ENCODE measurements at regions not wholly inside any gene's neighbourhood (a gene's known extent, or its start where the extent isn't known, plus 50 kb on each side); places are given as distances from the start of the nearest gene placed in this dataset.

DNA sequence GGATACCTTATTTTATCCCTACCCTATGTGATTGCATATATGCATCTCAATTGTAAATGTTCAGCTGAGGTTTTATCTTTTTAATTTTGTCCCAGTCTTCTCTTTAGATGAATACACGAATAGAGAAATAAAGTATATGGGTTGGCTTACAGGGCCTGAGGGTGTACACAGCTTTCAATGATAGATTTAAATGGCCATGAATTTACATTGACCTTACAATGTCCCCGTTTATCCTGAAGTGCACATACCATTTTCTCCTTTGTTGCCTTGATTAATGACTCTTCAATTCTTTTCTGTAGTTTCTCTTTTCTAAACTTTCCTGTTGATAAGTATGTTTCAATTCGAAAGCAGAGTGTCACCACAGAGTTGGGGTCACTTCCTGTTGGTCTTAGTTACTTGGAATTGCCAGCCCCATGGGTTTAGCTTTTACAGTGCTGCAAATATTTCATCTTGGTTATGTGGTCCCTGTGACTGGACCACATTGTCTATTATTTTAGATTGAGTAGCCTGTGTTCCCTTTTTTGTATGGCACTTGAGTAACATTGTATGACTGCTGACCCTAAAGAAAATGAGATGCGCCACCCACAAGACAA is 1616.3 kb upstream of the ACVR2A start:
- H3K36me3 Mint-ChIP-seq (ENCODE audit: low read depth) = no peaks in the 10 kb centered on the region
- peaks cover 3% of the 10 kb centered on the region for H3K9me3 Mint-ChIP-seq
- no peaks in the 10 kb centered on the region for H3K4me1 Mint-ChIP-seq
- no peak overlapping the region for H3K27ac Mint-ChIP-seq
- no peak for DNase-seq
- H3K27me3 Mint-ChIP-seq = no peaks in the 10 kb centered on the region
- H3K4me3 Mint-ChIP-seq = no peak overlapping the region
- intact Hi-C loops (cut with micrococcal nuclease) = no loop called here

DNA sequence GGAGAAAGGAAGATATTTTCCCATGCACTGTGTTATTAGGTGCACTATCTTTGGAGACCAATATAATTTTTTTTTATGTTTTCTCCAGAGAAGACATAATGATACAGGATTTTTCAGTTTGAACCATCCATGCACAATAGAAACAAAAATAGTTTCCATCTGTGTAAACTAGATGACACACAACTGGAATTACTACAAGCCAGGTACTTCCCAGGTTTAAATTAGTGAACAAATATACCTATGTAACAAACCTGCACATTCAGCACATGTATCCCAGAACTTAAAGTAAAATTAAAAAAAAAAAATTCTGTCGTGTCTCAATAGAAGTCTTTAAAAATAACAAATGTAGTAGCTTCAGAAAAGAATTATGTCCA is 1616.8 kb upstream of the ACVR2A start:
- no peaks in the 10 kb centered on the region for H3K4me1 Mint-ChIP-seq
- H3K9me3 Mint-ChIP-seq = peaks cover 3% of the 10 kb centered on the region
- H3K27me3 Mint-ChIP-seq = no peaks in the 10 kb centered on the region
- intact Hi-C loops (cut with micrococcal nuclease) = no loop called here
- H3K36me3 Mint-ChIP-seq (ENCODE audit: low read depth) = no peaks in the 10 kb centered on the region
- H3K4me3 Mint-ChIP-seq = no peak overlapping the region
- no peak overlapping the region for H3K27ac Mint-ChIP-seq
- no peak for DNase-seq

DNA sequence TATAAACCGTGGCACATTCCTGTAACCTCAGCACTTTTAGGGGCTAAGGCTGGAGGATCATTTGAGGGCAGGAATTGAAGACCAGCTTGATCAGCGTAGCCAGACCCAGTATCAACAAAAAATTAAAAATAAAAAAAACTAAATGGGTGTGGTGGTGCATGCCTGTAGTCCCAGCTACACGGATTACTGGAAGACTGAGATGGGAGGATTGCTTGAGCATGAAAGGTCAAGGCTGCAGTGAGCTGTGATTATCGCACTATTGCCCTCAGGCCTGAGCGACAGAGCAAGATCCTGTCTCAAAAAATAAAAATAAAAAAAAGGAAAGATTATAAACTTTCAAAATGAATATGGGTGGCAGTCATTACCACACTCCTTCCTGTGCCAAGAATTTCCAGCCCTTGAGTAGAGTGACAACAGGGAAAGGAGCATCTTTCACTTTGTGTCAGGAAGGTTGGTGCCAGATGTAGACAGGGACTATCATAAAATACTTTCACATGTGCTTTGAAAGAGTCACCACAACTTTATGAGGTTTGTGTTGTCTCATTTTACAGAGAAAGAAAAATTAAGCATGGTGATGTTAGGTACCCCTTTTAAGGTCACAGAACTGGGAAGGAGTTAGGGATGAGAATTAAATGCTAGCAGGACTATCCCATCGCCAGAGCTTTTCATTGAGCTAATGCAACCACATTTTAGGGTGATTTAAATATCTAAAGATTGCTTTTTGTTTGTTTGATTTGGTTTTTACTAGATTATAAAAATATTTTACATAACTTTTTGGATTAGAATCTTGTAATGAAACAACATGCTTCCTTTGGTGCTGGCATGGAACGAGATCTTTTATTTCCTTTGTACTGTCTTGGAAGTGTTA is 1617.4 kb upstream of the ACVR2A start:
- no peaks in the 10 kb centered on the region for H3K36me3 Mint-ChIP-seq (ENCODE audit: low read depth)
- H3K4me3 Mint-ChIP-seq = no peak overlapping the region
- H3K9me3 Mint-ChIP-seq = peaks cover 3% of the 10 kb centered on the region
- DNase-seq = no peak
- H3K27ac Mint-ChIP-seq = no peak overlapping the region
- no peaks in the 10 kb centered on the region for H3K27me3 Mint-ChIP-seq
- no peaks in the 10 kb centered on the region for H3K4me1 Mint-ChIP-seq
- intact Hi-C loops (cut with micrococcal nuclease) = no loop called here

DNA sequence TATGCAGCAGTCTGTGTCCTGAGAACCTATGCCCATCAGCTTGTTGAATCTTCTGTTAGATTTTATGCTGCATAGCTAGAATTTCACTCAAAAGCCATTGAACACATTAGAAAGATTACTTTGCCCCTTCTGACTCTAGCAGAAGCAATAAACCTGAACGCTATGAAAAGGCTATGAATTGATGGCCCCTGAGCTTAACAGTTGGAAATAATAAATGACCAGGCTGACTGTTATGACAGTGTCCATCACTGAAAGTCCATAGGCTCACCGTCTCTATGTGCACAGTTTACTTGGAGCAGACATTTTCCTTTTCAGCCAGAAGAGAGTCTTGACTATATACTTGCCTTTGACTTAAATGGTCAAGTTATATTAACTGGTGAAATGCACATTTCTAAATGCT is 1618.8 kb upstream of the ACVR2A start:
- H3K27me3 Mint-ChIP-seq = no peaks in the 10 kb centered on the region
- no peak overlapping the region for H3K27ac Mint-ChIP-seq
- DNase-seq = no peak
- no peaks in the 10 kb centered on the region for H3K4me1 Mint-ChIP-seq
- H3K36me3 Mint-ChIP-seq (ENCODE audit: low read depth) = no peaks in the 10 kb centered on the region
- peaks cover 3% of the 10 kb centered on the region for H3K9me3 Mint-ChIP-seq
- intact Hi-C loops (cut with micrococcal nuclease) = no loop called here
- H3K4me3 Mint-ChIP-seq = no peak overlapping the region

DNA sequence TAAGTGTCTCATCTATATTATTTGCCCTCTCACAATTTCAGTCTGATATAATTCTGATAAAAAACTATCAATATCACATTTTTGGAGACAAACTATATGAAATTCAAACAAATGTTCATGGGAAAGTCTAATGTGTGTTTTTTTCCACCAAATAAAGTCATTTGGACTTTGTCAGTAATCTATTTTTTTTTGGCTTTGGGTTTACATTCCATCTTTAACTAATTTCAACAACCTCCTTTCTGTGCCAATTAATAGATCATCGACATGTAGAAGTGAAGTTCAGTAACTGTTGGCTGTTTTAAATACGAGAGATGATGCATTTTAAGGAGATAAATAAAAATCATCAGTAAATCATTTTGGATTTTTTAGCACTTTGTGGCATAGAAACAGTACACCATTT is 1623.0 kb upstream of the ACVR2A start:
- peaks cover 3% of the 10 kb centered on the region for H3K9me3 Mint-ChIP-seq
- H3K36me3 Mint-ChIP-seq (ENCODE audit: low read depth) = no peaks in the 10 kb centered on the region
- H3K27me3 Mint-ChIP-seq = no peaks in the 10 kb centered on the region
- no peak for DNase-seq
- no peak overlapping the region for H3K27ac Mint-ChIP-seq
- intact Hi-C loops (cut with micrococcal nuclease) = no loop called here
- no peak overlapping the region for H3K4me3 Mint-ChIP-seq
- H3K4me1 Mint-ChIP-seq = no peaks in the 10 kb centered on the region

DNA sequence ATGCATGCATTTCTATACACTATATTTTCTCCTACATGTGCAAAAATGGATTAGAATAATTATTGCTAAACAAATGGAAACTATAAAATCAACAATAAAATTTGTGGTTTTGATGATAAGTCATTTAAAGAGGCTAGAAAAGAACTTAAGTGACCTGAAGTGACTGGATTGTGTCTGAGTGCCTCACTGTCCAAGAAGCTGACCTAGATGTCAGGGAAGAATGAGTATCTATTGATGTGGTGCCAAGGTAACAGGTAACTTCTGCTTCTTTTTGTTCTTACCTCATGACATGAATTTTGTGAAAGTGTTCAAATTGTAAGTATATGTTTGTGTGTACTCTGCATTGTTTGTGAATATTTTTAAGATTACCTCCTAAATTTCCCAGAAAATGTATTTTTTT is 1623.9 kb upstream of the ACVR2A start:
- no peak for DNase-seq
- Mint-ChIP-seq H3K4me3 (no peak overlapping the region), H3K27ac (no peak overlapping the region), H3K36me3 (ENCODE audit: low read depth) (no peaks in the 10 kb centered on the region), H3K27me3 (no peaks in the 10 kb centered on the region), H3K4me1 (no peaks in the 10 kb centered on the region), H3K9me3 (peaks cover 3% of the 10 kb centered on the region)
- intact Hi-C loops (cut with micrococcal nuclease) = no loop called here

DNA sequence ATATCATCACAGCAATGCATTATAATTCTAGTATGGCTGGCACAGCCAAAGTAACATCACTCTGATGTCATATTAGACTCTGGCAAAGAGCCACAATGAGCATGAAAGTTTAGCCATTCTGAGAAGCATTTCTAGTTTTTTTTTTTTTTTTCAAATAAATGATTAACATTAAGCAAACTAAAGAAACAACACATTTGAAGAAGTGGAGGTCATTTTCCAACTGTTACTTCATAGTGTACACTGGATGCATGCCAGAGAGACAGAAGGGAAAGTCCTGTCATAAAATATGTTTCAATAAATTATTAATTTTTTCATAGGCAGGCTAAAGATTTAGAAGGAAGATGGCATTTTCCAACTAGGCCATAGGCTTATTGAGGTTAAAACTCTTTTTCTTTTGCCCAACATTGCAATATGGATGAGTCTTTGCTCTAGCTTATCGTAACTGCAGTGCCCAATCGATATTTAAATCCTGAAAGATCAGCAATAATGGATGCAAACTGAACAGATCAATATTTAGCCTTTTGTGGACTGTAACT is 1630.4 kb upstream of the ACVR2A start:
- Mint-ChIP-seq H3K36me3 (ENCODE audit: low read depth) (no peaks in the 10 kb centered on the region), H3K27me3 (no peaks in the 10 kb centered on the region)

DNA sequence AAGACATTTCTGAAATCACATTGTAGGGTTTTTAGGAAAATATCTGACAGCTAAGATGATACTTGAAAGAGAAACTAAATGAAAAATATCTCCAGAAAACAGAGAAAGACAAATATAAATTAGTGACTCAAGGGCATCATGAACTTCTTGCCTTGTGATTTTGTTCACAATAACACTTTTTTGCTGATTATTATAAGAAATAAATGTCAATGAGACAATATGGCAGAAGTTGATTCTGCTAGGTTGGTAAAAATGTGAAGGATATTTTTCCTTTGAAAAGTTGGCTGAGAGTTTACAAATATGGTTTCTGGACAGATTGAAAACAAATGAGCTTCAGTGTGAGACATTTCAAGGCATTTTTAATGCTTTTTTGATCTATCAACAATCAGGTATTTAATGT is 1631.2 kb upstream of the ACVR2A start:
- no peak overlapping the region for H3K4me3 Mint-ChIP-seq
- intact Hi-C loops (cut with micrococcal nuclease) = no loop called here
- DNase-seq = no peak
- no peak overlapping the region for H3K27ac Mint-ChIP-seq
- no peaks in the 10 kb centered on the region for H3K36me3 Mint-ChIP-seq (ENCODE audit: low read depth)
- peaks cover 3% of the 10 kb centered on the region for H3K9me3 Mint-ChIP-seq
- H3K27me3 Mint-ChIP-seq = no peaks in the 10 kb centered on the region
- no peaks in the 10 kb centered on the region for H3K4me1 Mint-ChIP-seq

More for the DNA sequence above, 1630.4 kb upstream of the ACVR2A start:
- peaks cover 3% of the 10 kb centered on the region for H3K9me3 Mint-ChIP-seq
- no peak overlapping the region for H3K27ac Mint-ChIP-seq
- H3K4me3 Mint-ChIP-seq = no peak overlapping the region
- intact Hi-C loops (cut with micrococcal nuclease) = no loop called here
- H3K4me1 Mint-ChIP-seq = no peaks in the 10 kb centered on the region
- no peak for DNase-seq

DNA sequence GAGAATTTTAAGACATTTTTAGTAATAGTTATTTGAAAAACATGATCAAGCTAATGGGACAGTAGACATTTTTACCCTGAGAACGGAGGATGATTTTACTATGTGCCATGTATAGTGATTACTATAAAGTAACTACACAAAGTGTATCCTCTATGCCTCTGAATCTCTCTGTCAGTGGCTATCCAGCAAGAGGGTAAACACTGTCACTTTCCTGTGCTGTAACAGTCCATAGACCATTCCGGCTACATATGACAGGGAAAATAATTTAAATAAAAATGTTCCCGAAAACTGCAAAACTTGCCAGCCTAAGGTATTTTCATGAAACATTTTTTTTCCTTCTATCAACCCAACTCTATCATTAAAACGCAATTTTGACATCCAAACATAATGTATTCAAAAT is 1632.2 kb upstream of the ACVR2A start:
- peaks cover 3% of the 10 kb centered on the region for H3K9me3 Mint-ChIP-seq
- no peaks in the 10 kb centered on the region for H3K4me1 Mint-ChIP-seq
- H3K4me3 Mint-ChIP-seq = no peak overlapping the region
- no peaks in the 10 kb centered on the region for H3K27me3 Mint-ChIP-seq
- intact Hi-C loops (cut with micrococcal nuclease) = no loop called here
- DNase-seq = no peak
- no peak overlapping the region for H3K27ac Mint-ChIP-seq
- no peaks in the 10 kb centered on the region for H3K36me3 Mint-ChIP-seq (ENCODE audit: low read depth)

DNA sequence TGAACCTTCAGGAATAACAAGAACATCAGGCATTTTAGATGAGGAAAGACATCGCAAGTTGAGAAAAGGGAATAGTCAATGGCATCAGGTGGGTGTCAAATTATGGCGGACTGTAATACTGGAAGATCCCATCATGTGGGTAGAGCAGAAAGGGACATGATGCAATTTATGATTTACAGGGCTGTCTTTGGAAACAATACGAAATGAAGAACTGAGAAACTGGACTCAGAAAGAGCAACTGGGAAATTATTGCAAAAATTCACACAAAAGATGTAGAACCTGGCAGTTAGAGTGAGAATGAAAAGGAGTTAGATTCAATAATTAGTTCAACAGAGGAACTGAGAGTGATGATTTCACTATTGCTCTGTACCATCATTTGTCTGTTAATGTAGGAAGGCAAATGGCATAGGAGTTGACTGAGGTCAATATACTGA is 1635.0 kb upstream of the ACVR2A start:
- intact Hi-C loops (cut with micrococcal nuclease) = no loop called here
- Mint-ChIP-seq H3K9me3 (peaks cover 3% of the 10 kb centered on the region), H3K36me3 (ENCODE audit: low read depth) (no peaks in the 10 kb centered on the region), H3K27me3 (no peaks in the 10 kb centered on the region), H3K4me3 (no peak overlapping the region), H3K27ac (no peak overlapping the region), H3K4me1 (no peaks in the 10 kb centered on the region)
- no peak for DNase-seq

DNA sequence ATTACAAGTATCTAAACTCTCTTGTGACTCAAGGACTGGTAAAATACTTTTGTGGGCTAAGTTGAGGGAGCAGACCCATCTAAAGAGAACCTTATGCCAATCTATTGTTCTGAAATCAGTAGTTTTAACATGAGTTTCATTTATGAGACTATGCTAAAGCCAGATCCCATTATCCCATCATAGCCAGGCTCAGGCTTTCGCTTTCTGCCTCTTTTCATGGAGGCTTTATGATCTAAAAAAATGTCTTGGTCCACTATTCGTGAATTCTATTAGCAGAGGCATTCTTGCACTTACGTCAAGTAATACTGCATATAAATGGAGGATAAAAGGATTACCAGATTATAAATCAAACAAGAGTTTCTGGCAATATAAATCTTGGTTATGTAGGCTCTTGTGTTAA is 1636.9 kb upstream of the ACVR2A start:
- Mint-ChIP-seq H3K27me3 (no peaks in the 10 kb centered on the region), H3K9me3 (peaks cover 3% of the 10 kb centered on the region), H3K4me1 (no peaks in the 10 kb centered on the region), H3K4me3 (no peak overlapping the region), H3K36me3 (ENCODE audit: low read depth) (no peaks in the 10 kb centered on the region), H3K27ac (no peak overlapping the region)
- intact Hi-C loops (cut with micrococcal nuclease) = no loop called here
- no peak for DNase-seq

DNA sequence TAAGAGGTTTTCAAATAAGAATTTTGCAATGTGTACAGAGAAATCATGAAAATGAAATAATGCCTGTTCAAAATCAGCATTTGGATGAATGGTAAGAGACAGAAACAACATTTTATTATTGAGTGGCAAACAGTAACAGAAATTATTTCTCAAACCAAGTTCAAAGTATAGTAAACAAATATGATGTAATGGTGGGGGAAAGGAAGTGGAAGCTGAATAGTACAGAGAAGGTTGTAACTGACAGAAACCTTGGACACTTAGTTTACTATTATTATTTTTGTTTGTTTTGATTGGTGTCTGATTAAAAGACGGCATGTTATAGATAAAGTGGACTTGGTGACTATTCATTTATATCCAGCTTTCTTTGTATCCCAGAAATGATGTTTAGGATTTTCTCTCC is 1637.4 kb upstream of the ACVR2A start:
- H3K27ac Mint-ChIP-seq = no peak overlapping the region

DNA sequence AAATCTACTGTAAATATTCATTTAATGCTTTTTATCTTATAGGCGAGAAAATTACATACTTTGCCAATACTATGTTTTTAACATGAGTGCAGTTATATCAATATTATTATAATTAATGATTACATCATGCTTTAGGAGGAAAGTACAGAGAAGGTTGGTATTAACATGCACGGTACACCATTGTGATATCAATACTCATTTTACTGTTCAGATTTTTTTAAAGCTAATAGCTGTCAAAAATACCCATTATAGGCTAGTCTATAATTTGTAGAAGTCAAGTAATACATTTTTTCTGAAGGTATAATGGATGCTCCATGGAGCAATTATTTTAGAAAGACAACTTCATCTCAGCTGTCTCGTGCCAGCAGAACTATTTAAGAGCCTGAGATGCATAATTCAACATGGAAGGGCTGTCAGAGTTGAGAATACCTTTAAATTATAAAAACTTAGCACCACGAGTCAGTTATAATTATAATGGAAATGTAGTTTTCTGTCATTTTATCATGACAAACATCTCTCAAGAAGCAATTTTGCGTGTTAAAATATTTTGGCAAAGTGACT is 1641.7 kb upstream of the ACVR2A start:
- H3K27ac Mint-ChIP-seq = no peak overlapping the region
- H3K27me3 Mint-ChIP-seq = no peaks in the 10 kb centered on the region
- H3K4me3 Mint-ChIP-seq = no peak overlapping the region
- DNase-seq = no peak
- intact Hi-C loops (cut with micrococcal nuclease) = no loop called here
- H3K4me1 Mint-ChIP-seq = no peaks in the 10 kb centered on the region
- no peaks in the 10 kb centered on the region for H3K36me3 Mint-ChIP-seq (ENCODE audit: low read depth)
- H3K9me3 Mint-ChIP-seq = peaks cover 3% of the 10 kb centered on the region

More for the DNA sequence above, 1637.4 kb upstream of the ACVR2A start:
- no peaks in the 10 kb centered on the region for H3K36me3 Mint-ChIP-seq (ENCODE audit: low read depth)
- no peak overlapping the region for H3K4me3 Mint-ChIP-seq
- no peaks in the 10 kb centered on the region for H3K4me1 Mint-ChIP-seq
- H3K27me3 Mint-ChIP-seq = no peaks in the 10 kb centered on the region
- DNase-seq = no peak
- intact Hi-C loops (cut with micrococcal nuclease) = no loop called here
- H3K9me3 Mint-ChIP-seq = peaks cover 3% of the 10 kb centered on the region

DNA sequence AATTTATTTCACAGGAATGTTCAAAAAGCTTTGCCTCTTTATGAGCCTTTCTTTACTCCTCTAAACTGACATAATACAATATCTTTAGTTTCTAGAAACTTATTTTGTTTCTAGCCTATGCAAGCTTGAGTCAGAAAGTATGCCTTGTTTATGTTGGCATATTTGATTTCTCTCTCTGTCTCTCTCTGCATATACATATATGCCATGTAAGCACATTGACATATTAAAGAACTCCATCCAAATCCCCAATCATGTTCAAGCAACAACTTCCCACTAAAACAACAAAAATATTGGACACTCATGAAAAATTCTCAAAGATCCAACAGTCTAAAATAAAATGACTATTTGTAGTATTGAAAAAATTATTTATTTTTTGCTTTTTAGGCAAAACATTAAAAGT is 1651.2 kb upstream of the ACVR2A start:
- Mint-ChIP-seq H3K27me3 (no peaks in the 10 kb centered on the region), H3K4me3 (no peak overlapping the region), H3K36me3 (ENCODE audit: low read depth) (no peaks in the 10 kb centered on the region), H3K9me3 (peaks cover 6% of the 10 kb centered on the region), H3K4me1 (no peaks in the 10 kb centered on the region), H3K27ac (no peak overlapping the region)
- DNase-seq = no peak
- intact Hi-C loops (cut with micrococcal nuclease) = no loop called here
